HG03039 (cell line): ENCODE measurements at regions not wholly inside any gene's neighbourhood (a gene's known extent, or its start where the extent isn't known, plus 50 kb on each side); places are given as distances from the start of the nearest gene placed in this dataset.

Source experiments
- ATAC-seq: cut with Tn5 transposase; IDR thresholded peaks from one replicate; pipeline ENCODE4 v1.9.1; 2021; ENCODE audit warnings: mild to moderate bottlenecking, moderate library complexity; ENCODE audit not compliant: unreplicated experiment

- no peak for ATAC-seq
These were observed 598.2 kb upstream of the SYT4 start for GRCh38 chr18:43875511-43875910.

- no peak for ATAC-seq
These were observed 599.0 kb upstream of the SYT4 start for GRCh38 chr18:43876286-43876685.

GRCh38 chr18:43876748-43877147 is 599.5 kb upstream of the SYT4 start:
- no peak for ATAC-seq

- no peak for ATAC-seq
These were observed 600.5 kb upstream of the SYT4 start for GRCh38 chr18:43877616-43878321.

GRCh38 chr18:43879415-43879814 is 602.1 kb upstream of the SYT4 start:
- no peak for ATAC-seq

- no peak for ATAC-seq
These were observed 605.2 kb upstream of the SYT4 start for GRCh38 chr18:43882358-43883055.

- ATAC-seq, result no peak
These were observed 606.6 kb upstream of the SYT4 start for GRCh38 chr18:43883886-43884285.

- no peak for ATAC-seq
These were observed 609.1 kb upstream of the SYT4 start for GRCh38 chr18:43886341-43886740.

- no peak for ATAC-seq
These were observed 610.2 kb upstream of the SYT4 start for GRCh38 chr18:43887491-43887890.

GRCh38 chr18:43888598-43888997 is 611.3 kb upstream of the SYT4 start:
- ATAC-seq, result no peak

GRCh38 chr18:43893001-43893637 is 615.8 kb upstream of the SYT4 start:
- no peak for ATAC-seq

- ATAC-seq, result no peak
These were observed 627.0 kb upstream of the SYT4 start for GRCh38 chr18:43904209-43904837.

GRCh38 chr18:43914018-43914417 is 636.7 kb upstream of the SYT4 start:
- no peak for ATAC-seq

- ATAC-seq, result no peak
These were observed 639.7 kb upstream of the SYT4 start for GRCh38 chr18:43916984-43917383.

- ATAC-seq, result no peak
These were observed 640.2 kb upstream of the SYT4 start for GRCh38 chr18:43917520-43917919.

GRCh38 chr18:43919551-43919950 is 642.3 kb upstream of the SYT4 start:
- ATAC-seq, result no peak

GRCh38 chr18:43931439-43931838 is 654.1 kb upstream of the SYT4 start:
- no peak for ATAC-seq

GRCh38 chr18:43932140-43932539 is 654.9 kb upstream of the SYT4 start:
- no peak for ATAC-seq

- ATAC-seq, result no peak
These were observed 655.9 kb upstream of the SYT4 start for GRCh38 chr18:43933177-43933576.

GRCh38 chr18:43934322-43934721 is 657.0 kb upstream of the SYT4 start:
- no peak for ATAC-seq

GRCh38 chr18:43934781-43935471 is 657.6 kb upstream of the SYT4 start:
- no peak for ATAC-seq
